A549 (cell line): ENCODE measurements at regions not wholly inside any gene's neighbourhood (a gene's known extent, or its start where the extent isn't known, plus 50 kb on each side); places are given as distances from the start of the nearest gene placed in this dataset.

Source experiments
- ATAC-seq, 2 experiments: fragments of 200-7000 bp in 1 of 2; fragments of >200 bp in 1 of 2; cut with Nextera tagmentation in 1 of 2; cut with Tn5 transposase in 1 of 2; 3 replicates each; pipeline versions ENCODE4 v1.8.0 to v1.9.1; 2018 to 2020; ENCODE audit warnings: mild to moderate bottlenecking in 1 of 2, moderate library complexity in 1 of 2
- CTCF ChIA-PET: fragments of 300-600 bp; sonication (Branson Sonifier 250); formaldehyde crosslinking; extraction: SDS; loops from one replicate; lab custom pipeline; 2021; ENCODE audit warnings: antibody characterized with exemption, inconsistent platforms; lab: Yijun Ruan, JAX
- POLR2A ChIA-PET: fragments of 350-600 bp; formaldehyde crosslinking; extraction: SDS; loops from one replicate; lab custom pipeline; 2021; ENCODE audit warnings: antibody characterized with exemption, inconsistent platforms; lab: Yijun Ruan, JAX
- DNase-seq, 2 experiments: peaks; one replicate each; pipeline versions ENCODE4 v3.0.0 to v3.0.0-alpha.2; 2011 to 2016; ENCODE audit warnings: low read depth in 1 of 2, low spot score in 1 of 2
- FAIRE-seq: peaks from 2 replicates; lab custom pipeline; 2011; peaks lifted over from hg19 to GRCh38; lab: Jason Lieb, UNC
- H3K27ac ChIP-seq, 2 experiments: fragments of >200 bp; sonication (Bioruptor Twin); formaldehyde crosslinking; 3 replicates each; pipeline ENCODE4 v1.5.1; 2016 to 2017
- H3K4me1 ChIP-seq: fragments of >200 bp; sonication (Bioruptor Twin); formaldehyde crosslinking; 3 replicates; pipeline ENCODE4 v1.6.1; 2016
- H3K4me2 ChIP-seq: fragments of >200 bp; sonication (Bioruptor Twin); formaldehyde crosslinking; 3 replicates; pipeline ENCODE4 v1.6.1; 2016
- H3K4me3 ChIP-seq: fragments of >200 bp; sonication (Bioruptor Twin); formaldehyde crosslinking; 3 replicates; pipeline ENCODE4 v1.5.1; 2016
- H3K9me3 ChIP-seq: fragments of >200 bp; sonication (Bioruptor Twin); formaldehyde crosslinking; 3 replicates; pipeline ENCODE4 v1.6.1; 2016
- CBX8 ChIP-seq: fragments of 200-600 bp; sonication (generic); IDR thresholded peaks from 2 replicates; pipeline ENCODE4 v1.6.1; 2016
- CHD2 ChIP-seq: fragments of 150-350 bp; IDR thresholded peaks from 2 replicates; pipeline ENCODE4 v1.6.1; 2014; ENCODE audit warnings: low read length; ENCODE audit not compliant: partially characterized antibody
- CHD4 ChIP-seq: fragments of 200-600 bp; sonication (generic); IDR thresholded peaks from 2 replicates; pipeline ENCODE4 v1.6.1; 2016; ENCODE audit warnings: antibody characterized with exemption, mild to moderate bottlenecking, borderline replicate concordance
- EHF ChIP-seq: fragments of 250-450 bp; sonication (Bioruptor Pico); IDR thresholded peaks from 2 replicates; pipeline ENCODE4 v1.5.0; 2020; ENCODE audit warnings: mild to moderate bottlenecking
- GATA3 ChIP-seq: IDR thresholded peaks from 2 replicates; pipeline ENCODE4 v1.6.1; 2012; ENCODE audit warnings: borderline replicate concordance
- HDAC2 ChIP-seq: fragments of 200-600 bp; sonication (generic); IDR thresholded peaks from 2 replicates; pipeline ENCODE4 v1.6.1; 2016
- HEYL ChIP-seq: fragments of 250-450 bp; sonication (Bioruptor Pico); IDR thresholded peaks from 2 replicates; pipeline ENCODE4 v1.8.0; 2021; ENCODE audit warnings: mild to moderate bottlenecking, moderate library complexity
- JUNB ChIP-seq: fragments of >200 bp; sonication (Bioruptor Twin); formaldehyde crosslinking; IDR thresholded peaks from 2 replicates; pipeline ENCODE4 v1.6.1; 2016
- KDM1A ChIP-seq: fragments of 200-600 bp; sonication (generic); IDR thresholded peaks from 2 replicates; pipeline ENCODE4 v1.6.1; 2016; ENCODE audit warnings: low read depth, mild to moderate bottlenecking
- MAFK ChIP-seq: fragments of 450-650 bp; IDR thresholded peaks from 2 replicates; pipeline ENCODE4 v1.6.1; 2014; ENCODE audit not compliant: partially characterized antibody
- MAZ ChIP-seq: fragments of 150-350 bp; IDR thresholded peaks from 2 replicates; pipeline ENCODE4 v1.6.1; 2014; ENCODE audit warnings: antibody characterized with exemption, low read depth, low read length, borderline replicate concordance
- NFE2L2 ChIP-seq: fragments of 150-350 bp; conservative IDR thresholded peaks from 2 replicates; pipeline ENCODE4 v1.6.1; 2014; ENCODE audit warnings: low read length
- POLR2A ChIP-seq: IDR thresholded peaks from 2 replicates; pipeline ENCODE4 v1.6.1; 2012; ENCODE audit warnings: mild to moderate bottlenecking, low read length
- POLR2AphosphoS2 ChIP-seq: conservative IDR thresholded peaks from 2 replicates; pipeline ENCODE4 v1.6.1; 2012; ENCODE audit warnings: low read length, improper control_type of control experiment, inconsistent platforms
- RAD21 ChIP-seq, 2 experiments: fragments of >200 bp in 1 of 2; sonication (Bioruptor Twin) in 1 of 2; formaldehyde crosslinking in 1 of 2; IDR thresholded peaks in 1 of 2; conservative IDR thresholded peaks in 1 of 2; 2 replicates in 1 of 2; 3 replicates in 1 of 2; pipeline ENCODE4 v1.6.1; 2012 to 2018; ENCODE audit warnings: inconsistent platforms in 1 of 2
- RARB ChIP-seq: fragments of 250-450 bp; sonication (Bioruptor Pico); IDR thresholded peaks from 2 replicates; pipeline ENCODE4 v1.8.0; 2021; ENCODE audit warnings: mild to moderate bottlenecking, moderate library complexity
- RFX5 ChIP-seq: fragments of 450-650 bp; IDR thresholded peaks from 2 replicates; pipeline ENCODE4 v1.7.1; 2014; ENCODE audit warnings: antibody characterized with exemption, mild to moderate bottlenecking, moderate library complexity
- SMC3 ChIP-seq: fragments of >200 bp; sonication (Bioruptor Twin); formaldehyde crosslinking; IDR thresholded peaks from 3 replicates; pipeline ENCODE4 v1.6.1; 2018; ENCODE audit warnings: inconsistent platforms
- SREBF2 ChIP-seq: fragments of 450-650 bp; IDR thresholded peaks from 2 replicates; pipeline ENCODE4 v1.6.1; 2014; ENCODE audit warnings: mild to moderate bottlenecking, moderate library complexity
- TP53 ChIP-seq: fragments of 250-450 bp; sonication (Bioruptor Pico); IDR thresholded peaks from 2 replicates; pipeline ENCODE4 v1.5.0; 2021; ENCODE audit warnings: mild to moderate bottlenecking, moderate library complexity
- ZC3H11A ChIP-seq: fragments of 450-650 bp; IDR thresholded peaks from 2 replicates; pipeline ENCODE4 v1.6.1; 2014; ENCODE audit warnings: antibody characterized with exemption, mild to moderate bottlenecking
- ZNF302 ChIP-seq: fragments of 250-450 bp; sonication (Bioruptor Pico); IDR thresholded peaks from 2 replicates; pipeline ENCODE4 v1.9.0; 2021; ENCODE audit warnings: inconsistent platforms, mild to moderate bottlenecking, moderate library complexity
- WGBS: methylation state at CpG from one replicate; pipeline ENCODE4 v1.1.6; 2017; ENCODE audit errors: missing lambda C conversion rate; 5-methylcytosine and 5-hydroxymethylcytosine counted together
- TF ChIP-seq, protein P1 (sequence below): fragments of 450-650 bp; IDR thresholded peaks from 2 replicates; pipeline ENCODE4 v1.6.1; 2014; ENCODE audit warnings: antibody characterized with exemption
- TF ChIP-seq, protein P2 (sequence below): fragments of >200 bp; sonication (Bioruptor Twin); formaldehyde crosslinking; IDR thresholded peaks from 3 replicates; pipeline ENCODE4 v1.6.1; 2016
- TF ChIP-seq, protein P3 (sequence below): IDR thresholded peaks from 2 replicates; pipeline ENCODE4 v1.6.1; 2012; ENCODE audit warnings: low read depth, borderline replicate concordance
- TF ChIP-seq, protein P4 (sequence below): fragments of 150-350 bp; IDR thresholded peaks from 2 replicates; pipeline ENCODE4 v1.6.1; 2014; ENCODE audit warnings: low read depth, mild to moderate bottlenecking, low read length
- TF ChIP-seq, protein P5 (sequence below): fragments of 250-450 bp; sonication (Bioruptor Pico); IDR thresholded peaks from 2 replicates; pipeline ENCODE4 v1.5.0; 2021; ENCODE audit warnings: mild to moderate bottlenecking, moderate library complexity, borderline replicate concordance
- TF ChIP-seq, protein P6 (sequence below): IDR thresholded peaks from 2 replicates; pipeline ENCODE4 v1.6.1; 2012
- TF ChIP-seq, protein P7 (sequence below): fragments of >200 bp; sonication (Bioruptor Twin); formaldehyde crosslinking; IDR thresholded peaks from 3 replicates; pipeline ENCODE4 v1.5.1; 2016

DNA sequence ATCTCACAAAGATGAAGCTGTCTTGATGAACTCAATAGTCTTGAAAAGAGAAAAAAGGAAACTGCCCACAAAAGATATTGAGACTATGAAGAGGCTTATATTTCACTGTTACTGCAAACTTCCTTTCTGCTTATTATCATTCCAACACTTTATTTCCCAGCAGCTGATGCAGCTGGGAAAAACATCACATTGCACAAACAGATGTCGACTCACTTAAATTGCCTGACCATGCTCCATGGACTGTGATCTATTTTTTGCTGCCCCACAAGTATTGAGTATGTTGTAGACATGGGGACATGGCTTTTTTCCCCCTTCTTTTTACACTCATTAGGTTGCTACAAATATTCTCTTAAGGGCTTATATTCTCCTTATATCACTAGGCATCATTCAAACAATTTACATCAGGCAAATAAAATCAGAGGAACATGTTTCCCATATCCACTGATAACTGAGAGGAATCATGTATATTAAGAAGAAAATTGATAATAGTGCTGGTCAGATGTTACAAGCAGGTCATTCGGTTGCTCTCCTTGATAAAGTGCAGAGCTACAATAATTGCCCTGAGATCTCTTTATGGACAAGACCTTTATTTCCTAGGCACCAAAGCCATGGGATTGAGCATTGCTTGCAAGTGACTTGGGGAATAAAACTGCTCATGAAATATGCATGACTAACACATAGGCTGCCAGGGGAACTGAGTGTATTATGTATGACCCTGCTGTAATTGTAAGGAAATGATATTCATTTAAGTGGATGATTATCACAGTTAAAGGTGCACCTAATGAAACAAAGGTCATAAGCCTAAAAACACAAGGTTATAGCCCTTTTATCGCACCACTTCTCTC lies 509.9 kb downstream of the ZNF608 start:
- FAIRE-seq = no peak
- TF ChIP-seq, protein P1, sequence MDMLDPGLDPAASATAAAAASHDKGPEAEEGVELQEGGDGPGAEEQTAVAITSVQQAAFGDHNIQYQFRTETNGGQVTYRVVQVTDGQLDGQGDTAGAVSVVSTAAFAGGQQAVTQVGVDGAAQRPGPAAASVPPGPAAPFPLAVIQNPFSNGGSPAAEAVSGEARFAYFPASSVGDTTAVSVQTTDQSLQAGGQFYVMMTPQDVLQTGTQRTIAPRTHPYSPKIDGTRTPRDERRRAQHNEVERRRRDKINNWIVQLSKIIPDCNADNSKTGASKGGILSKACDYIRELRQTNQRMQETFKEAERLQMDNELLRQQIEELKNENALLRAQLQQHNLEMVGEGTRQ = no peak
- no peak for TF ChIP-seq RAD21 (conservative IDR thresholded peaks at IDR 0.05 in 1 of 2, IDR thresholded peaks at IDR 0.05 in 1 of 2)
- no peak for TF ChIP-seq SMC3
- no peak for TF ChIP-seq MAZ
- TF ChIP-seq CHD4 = no peak
- no peak for TF ChIP-seq EHF
- TF ChIP-seq TP53 (CRISPR knock-in tag) = no peak
- no peak for TF ChIP-seq RARB (CRISPR knock-in tag)
- TF ChIP-seq KDM1A = no peak
- TF ChIP-seq RFX5 = no peak
- no peak for TF ChIP-seq MAFK
- no peak for TF ChIP-seq GATA3
- Histone ChIP-seq H3K4me2 (no peak overlapping the region), H3K4me1 (no peaks in the 10 kb centered on the region), H3K9me3 (peaks cover 11% of the 10 kb centered on the region; the same call in 1 of the 3 replicates), H3K27ac (no peak overlapping the region), H3K4me3 (no peak overlapping the region)
- WGBS = 54% methylated on average over 3 of the region's 3 CpGs
- no peak for ATAC-seq
- POLR2A ChIA-PET = no interaction called here
- CTCF ChIA-PET = no interaction called here
- DNase-seq = no peak

DNA sequence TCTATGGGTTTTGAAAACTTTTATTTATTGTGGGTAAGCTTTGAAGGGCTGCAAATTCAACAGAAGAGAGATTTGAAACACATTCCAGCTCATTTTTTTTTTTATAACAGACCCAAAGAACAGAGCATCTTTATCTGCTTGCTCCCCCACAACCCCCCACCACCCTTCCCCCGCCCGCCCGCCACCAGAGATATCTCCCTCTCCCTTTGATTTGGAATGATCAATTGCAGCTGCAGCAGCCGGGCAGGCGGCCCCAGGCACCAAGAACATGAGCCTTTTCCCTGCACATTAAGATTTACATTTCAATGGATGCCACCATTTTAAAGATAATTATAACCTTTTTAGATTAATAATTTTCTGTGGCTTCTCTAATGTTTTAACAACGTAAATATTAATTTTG lies 510.9 kb downstream of the ZNF608 start:
- ATAC-seq = no peak
- TF ChIP-seq SREBF2 = no peak
- TF ChIP-seq HDAC2 = no peak
- TF ChIP-seq, protein P2, sequence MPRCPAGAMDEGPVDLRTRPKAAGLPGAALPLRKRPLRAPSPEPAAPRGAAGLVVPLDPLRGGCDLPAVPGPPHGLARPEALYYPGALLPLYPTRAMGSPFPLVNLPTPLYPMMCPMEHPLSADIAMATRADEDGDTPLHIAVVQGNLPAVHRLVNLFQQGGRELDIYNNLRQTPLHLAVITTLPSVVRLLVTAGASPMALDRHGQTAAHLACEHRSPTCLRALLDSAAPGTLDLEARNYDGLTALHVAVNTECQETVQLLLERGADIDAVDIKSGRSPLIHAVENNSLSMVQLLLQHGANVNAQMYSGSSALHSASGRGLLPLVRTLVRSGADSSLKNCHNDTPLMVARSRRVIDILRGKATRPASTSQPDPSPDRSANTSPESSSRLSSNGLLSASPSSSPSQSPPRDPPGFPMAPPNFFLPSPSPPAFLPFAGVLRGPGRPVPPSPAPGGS = no peak
- TF ChIP-seq POLR2AphosphoS2 = no peak
- TF ChIP-seq, protein P3, sequence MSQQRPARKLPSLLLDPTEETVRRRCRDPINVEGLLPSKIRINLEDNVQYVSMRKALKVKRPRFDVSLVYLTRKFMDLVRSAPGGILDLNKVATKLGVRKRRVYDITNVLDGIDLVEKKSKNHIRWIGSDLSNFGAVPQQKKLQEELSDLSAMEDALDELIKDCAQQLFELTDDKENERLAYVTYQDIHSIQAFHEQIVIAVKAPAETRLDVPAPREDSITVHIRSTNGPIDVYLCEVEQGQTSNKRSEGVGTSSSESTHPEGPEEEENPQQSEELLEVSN = no peak
- TF ChIP-seq MAZ = no peak
- TF ChIP-seq, protein P4, sequence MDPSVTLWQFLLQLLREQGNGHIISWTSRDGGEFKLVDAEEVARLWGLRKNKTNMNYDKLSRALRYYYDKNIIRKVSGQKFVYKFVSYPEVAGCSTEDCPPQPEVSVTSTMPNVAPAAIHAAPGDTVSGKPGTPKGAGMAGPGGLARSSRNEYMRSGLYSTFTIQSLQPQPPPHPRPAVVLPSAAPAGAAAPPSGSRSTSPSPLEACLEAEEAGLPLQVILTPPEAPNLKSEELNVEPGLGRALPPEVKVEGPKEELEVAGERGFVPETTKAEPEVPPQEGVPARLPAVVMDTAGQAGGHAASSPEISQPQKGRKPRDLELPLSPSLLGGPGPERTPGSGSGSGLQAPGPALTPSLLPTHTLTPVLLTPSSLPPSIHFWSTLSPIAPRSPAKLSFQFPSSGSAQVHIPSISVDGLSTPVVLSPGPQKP = no peak
- no peak for TF ChIP-seq EHF
- TF ChIP-seq ZC3H11A = no peak
- no peak for TF ChIP-seq POLR2A
- TF ChIP-seq ZNF302 (CRISPR knock-in tag) = no peak
- TF ChIP-seq JUNB = no peak
- TF ChIP-seq, protein P5, sequence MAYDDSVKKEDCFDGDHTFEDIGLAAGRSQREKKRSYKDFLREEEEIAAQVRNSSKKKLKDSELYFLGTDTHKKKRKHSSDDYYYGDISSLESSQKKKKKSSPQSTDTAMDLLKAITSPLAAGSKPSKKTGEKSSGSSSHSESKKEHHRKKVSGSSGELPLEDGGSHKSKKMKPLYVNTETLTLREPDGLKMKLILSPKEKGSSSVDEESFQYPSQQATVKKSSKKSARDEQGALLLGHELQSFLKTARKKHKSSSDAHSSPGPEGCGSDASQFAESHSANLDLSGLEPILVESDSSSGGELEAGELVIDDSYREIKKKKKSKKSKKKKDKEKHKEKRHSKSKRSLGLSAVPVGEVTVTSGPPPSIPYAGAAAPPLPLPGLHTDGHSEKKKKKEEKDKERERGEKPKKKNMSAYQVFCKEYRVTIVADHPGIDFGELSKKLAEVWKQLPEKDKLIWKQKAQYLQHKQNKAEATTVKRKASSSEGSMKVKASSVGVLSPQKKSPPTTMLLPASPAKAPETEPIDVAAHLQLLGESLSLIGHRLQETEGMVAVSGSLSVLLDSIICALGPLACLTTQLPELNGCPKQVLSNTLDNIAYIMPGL (CRISPR knock-in tag) = no peak
- TF ChIP-seq CHD2 = no peak
- TF ChIP-seq, protein P6, sequence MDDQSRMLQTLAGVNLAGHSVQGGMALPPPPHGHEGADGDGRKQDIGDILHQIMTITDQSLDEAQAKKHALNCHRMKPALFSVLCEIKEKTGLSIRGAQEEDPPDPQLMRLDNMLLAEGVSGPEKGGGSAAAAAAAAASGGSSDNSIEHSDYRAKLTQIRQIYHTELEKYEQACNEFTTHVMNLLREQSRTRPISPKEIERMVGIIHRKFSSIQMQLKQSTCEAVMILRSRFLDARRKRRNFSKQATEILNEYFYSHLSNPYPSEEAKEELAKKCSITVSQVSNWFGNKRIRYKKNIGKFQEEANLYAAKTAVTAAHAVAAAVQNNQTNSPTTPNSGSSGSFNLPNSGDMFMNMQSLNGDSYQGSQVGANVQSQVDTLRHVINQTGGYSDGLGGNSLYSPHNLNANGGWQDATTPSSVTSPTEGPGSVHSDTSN = no peak
- TF ChIP-seq NFE2L2 = no peak
- TF ChIP-seq, protein P7, sequence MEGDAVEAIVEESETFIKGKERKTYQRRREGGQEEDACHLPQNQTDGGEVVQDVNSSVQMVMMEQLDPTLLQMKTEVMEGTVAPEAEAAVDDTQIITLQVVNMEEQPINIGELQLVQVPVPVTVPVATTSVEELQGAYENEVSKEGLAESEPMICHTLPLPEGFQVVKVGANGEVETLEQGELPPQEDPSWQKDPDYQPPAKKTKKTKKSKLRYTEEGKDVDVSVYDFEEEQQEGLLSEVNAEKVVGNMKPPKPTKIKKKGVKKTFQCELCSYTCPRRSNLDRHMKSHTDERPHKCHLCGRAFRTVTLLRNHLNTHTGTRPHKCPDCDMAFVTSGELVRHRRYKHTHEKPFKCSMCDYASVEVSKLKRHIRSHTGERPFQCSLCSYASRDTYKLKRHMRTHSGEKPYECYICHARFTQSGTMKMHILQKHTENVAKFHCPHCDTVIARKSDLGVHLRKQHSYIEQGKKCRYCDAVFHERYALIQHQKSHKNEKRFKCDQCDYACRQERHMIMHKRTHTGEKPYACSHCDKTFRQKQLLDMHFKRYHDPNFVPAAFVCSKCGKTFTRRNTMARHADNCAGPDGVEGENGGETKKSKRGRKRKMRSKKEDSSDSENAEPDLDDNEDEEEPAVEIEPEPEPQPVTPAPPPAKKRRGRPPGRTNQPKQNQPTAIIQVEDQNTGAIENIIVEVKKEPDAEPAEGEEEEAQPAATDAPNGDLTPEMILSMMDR = no peak
- no peak for TF ChIP-seq HEYL (CRISPR knock-in tag)
- no peak for TF ChIP-seq CBX8
- no peak for DNase-seq
- WGBS = 84% methylated on average over 6 of the region's 6 CpGs
- peaks cover 8% of the 10 kb centered on the region; the same call in 1 of the 3 replicates for H3K9me3 ChIP-seq
- CTCF ChIA-PET = no interaction called here
- FAIRE-seq = no peak
- no peak overlapping the region for H3K27ac ChIP-seq
- no peak overlapping the region for H3K4me2 ChIP-seq
- no peaks in the 10 kb centered on the region for H3K4me1 ChIP-seq
- POLR2A ChIA-PET = no interaction called here
- H3K4me3 ChIP-seq = no peak overlapping the region
